Heart left ventricle (tissue), 16 donors: ENCODE measurements at regions not wholly inside any gene's neighbourhood (a gene's known extent, or its start where the extent isn't known, plus 50 kb on each side); places are given as distances from the start of the nearest gene placed in this dataset.

Source experiments
- ATAC-seq, 4 donors: fragments of 200-7000 bp; cut with Tn5 transposase; one replicate each; pipeline ENCODE4 v1.9.1; 2020 to 2022; ENCODE audit warnings: moderate library complexity in 4 of 4, mild to moderate bottlenecking in 3 of 4, moderate number of reproducible peaks in 1 of 4
- DNase-seq, 5 donors: peaks; one replicate each; pipeline ENCODE4 v3.0.0-alpha.2; 2020
- H3K27ac ChIP-seq, 12 donors: fragments of 200-600 bp; sonication (generic) in 4 of 12; one replicate each; pipeline versions ENCODE4 v1.5.0 to v1.8.0; 2016 to 2022; ENCODE audit warnings: mild to moderate bottlenecking in 2 of 12
- H3K27me3 ChIP-seq, 9 donors: fragments of 200-600 bp; sonication (generic) in 2 of 9; one replicate each; pipeline versions ENCODE4 v1.5.1 to v1.8.0; 2016 to 2022; ENCODE audit warnings: mild to moderate bottlenecking in 3 of 9
- H3K36me3 ChIP-seq, 9 donors: fragments of 200-600 bp; sonication (generic) in 2 of 9; one replicate each; pipeline versions ENCODE4 v1.5.0 to v1.8.0; 2018 to 2022; ENCODE audit warnings: mild to moderate bottlenecking in 2 of 9
- H3K4me1 ChIP-seq, 12 donors: fragments of 200-600 bp; sonication (generic) in 4 of 12; one replicate each; pipeline versions ENCODE4 v1.5.0 to v1.8.0; 2016 to 2022; ENCODE audit warnings: mild to moderate bottlenecking in 3 of 12
- H3K4me3 ChIP-seq, 12 donors: fragments of 200-600 bp; sonication (generic) in 4 of 12; one replicate each; pipeline versions ENCODE4 v1.5.0 to v1.8.0; 2017 to 2022; ENCODE audit warnings: mild to moderate bottlenecking in 9 of 12, moderate library complexity in 4 of 12
- H3K9me3 ChIP-seq, 12 donors: fragments of 200-600 bp; sonication (generic) in 4 of 12; one replicate each; pipeline versions ENCODE4 v1.5.0 to v1.8.0; 2016 to 2022; ENCODE audit warnings: mild to moderate bottlenecking in 1 of 12
- CTCF ChIP-seq, 12 donors: fragments of 200-600 bp; sonication (generic) in 4 of 12; IDR thresholded peaks; one replicate each; pipeline versions ENCODE4 v1.5.0 to v1.8.0; 2018 to 2022; ENCODE audit warnings: antibody characterized with exemption in 12 of 12, mild to moderate bottlenecking in 5 of 12
- POLR2A ChIP-seq, 2 donors: fragments of 450-650 bp; IDR thresholded peaks; one replicate each; pipeline ENCODE4 v1.6.1; 2017; ENCODE audit warnings: antibody characterized with exemption in 2 of 2, mild to moderate bottlenecking in 2 of 2, moderate library complexity in 2 of 2
- WGBS, 4 donors: extraction: QIAGEN DNeasy Blood & Tissue Kit in 2 of 4; methylation state at CpG; one replicate each; pipeline versions ENCODE4 v1.1.5 to v1.1.7; 2013 to 2018; 5-methylcytosine and 5-hydroxymethylcytosine counted together
- intact Hi-C, 10 donors: fragments of 100-400 bp; cut with DNase I; formaldehyde crosslinking; loops; one replicate each; pipeline versions ENCODE4 v1.11.1 to v1.14.2; 2022
- donor health status: ischemic (EF 13 %, LVEDD 7.1; RV severe dilation, severe dysfunction).
- donor health status: healthy with polysubstance abuse.
- donor health status: DM: no; HTN: yes; CAD: no.
- donor health status: DM: no; HTN: no; CAD: no.
- donor health status: ischemic (EF 25% LVEDD 6.9; RV normal size, moderate dysfunction).
- donor health status: ischemic (EF 25% LVEDD 5.7; RV mildly dilated, moderate dysfunction).
- donor health status: healthy.
- donor health status: DM: yes; HTN: yes; CAD: no.
- donor health status: ischemic (EF 35%, LVEDD 5.7; RV mildly dilated, moderate dysfunction).
- donor health status: nonischemic (EF 11% LVEDD 7.7; RV severe dilation, severe dysfunction).
- donor health status: DM: yes; HTN: yes; CAD: no.
- donor health status: PGD.
- donor health status: ischemic (EF 29% LVEDD 5.4; RV normal size, mild dysfunction).
- donor health status: nonischemic (EF 23%, LVEDD 6.1; RV moderate dilation, normal function).

- intact Hi-C loops = no loop called here
- TF ChIP-seq CTCF (IDR thresholded peaks at IDR 0.05) (no peak), POLR2A (IDR thresholded peaks at IDR 0.05) (no peak)
- Histone ChIP-seq H3K27me3 (no peaks in the 10 kb centered on the region), H3K27ac (no peak overlapping the region), H3K9me3 (peaks cover 0 to 26% (median 5%) of the 10 kb centered on the region in 12 donors), H3K4me3 (no peak overlapping the region), H3K36me3 (no peaks in the 10 kb centered on the region), H3K4me1 (no peaks in the 10 kb centered on the region)
- ATAC-seq (no peak), DNase-seq (no peak)
- 47 to 59% (median 55%) methylated on average over 5 of the region's 5 CpGs for WGBS, 4 donors
These were observed 60.0 kb upstream of the RGS21 start for GRCh38 chr1:192256674-192257334.

- Histone ChIP-seq H3K27ac (no peak overlapping the region), H3K4me3 (no peak overlapping the region), H3K9me3 (peaks cover 0 to 7% (median 0%) of the 10 kb centered on the region in 12 donors), H3K4me1 (no peaks in the 10 kb centered on the region), H3K36me3 (no peaks in the 10 kb centered on the region), H3K27me3 (no peaks in the 10 kb centered on the region)
- no peak for ATAC-seq
- intact Hi-C loops = no loop called here
- TF ChIP-seq POLR2A (IDR thresholded peaks at IDR 0.05) (no peak), CTCF (IDR thresholded peaks at IDR 0.05) (no peak)
- DNase-seq = no peak
- WGBS, 4 donors = 48 to 65% (median 59%) methylated on average over 1 of the region's 1 CpG
These were observed 56.7 kb upstream of the RGS21 start for GRCh38 chr1:192260076-192260475.

- 71 to 84% (median 81%) methylated on average over 1 of the region's 1 CpG for WGBS, 4 donors
- H3K27me3 ChIP-seq = no peaks in the 10 kb centered on the region
- DNase-seq (no peak), ATAC-seq (no peak)
- H3K4me3 ChIP-seq = no peak overlapping the region
- no peaks in the 10 kb centered on the region for H3K9me3 ChIP-seq
- TF ChIP-seq CTCF (IDR thresholded peaks at IDR 0.05) = no peak
- H3K36me3 ChIP-seq = no peaks in the 10 kb centered on the region
- no peaks in the 10 kb centered on the region for H3K4me1 ChIP-seq
- no peak overlapping the region for H3K27ac ChIP-seq
- intact Hi-C loops = no loop called here
These were observed 55.3 kb upstream of the RGS21 start for GRCh38 chr1:192261476-192261875.

- H3K27ac ChIP-seq = no peak overlapping the region
- no peak for ATAC-seq
- H3K4me1 ChIP-seq = no peaks in the 10 kb centered on the region
- H3K27me3 ChIP-seq = no peaks in the 10 kb centered on the region
- no peaks in the 10 kb centered on the region for H3K9me3 ChIP-seq
- WGBS, 4 donors = 38 to 63% (median 41%) methylated on average over 2 of the region's 2 CpGs
- intact Hi-C loops = no loop called here
- DNase-seq = no peak
- no peak overlapping the region for H3K4me3 ChIP-seq
- TF ChIP-seq POLR2A (IDR thresholded peaks at IDR 0.05) (no peak), CTCF (IDR thresholded peaks at IDR 0.05) (no peak)
- no peaks in the 10 kb centered on the region for H3K36me3 ChIP-seq
These were observed 53.4 kb upstream of the RGS21 start for GRCh38 chr1:192263436-192263835.
